Smooth muscle cell (in vitro differentiated cells): ENCODE measurements at regions not wholly inside any gene's neighbourhood (a gene's known extent, or its start where the extent isn't known, plus 50 kb on each side); places are given as distances from the start of the nearest gene placed in this dataset.

Source experiments
- DNase-seq: peaks from one replicate; lab custom pipeline; 2025; ENCODE audit not compliant: unreplicated experiment; lab: John Stamatoyannopoulos, UW
- H2AFZ ChIP-seq: fragments of 200-600 bp; sonication (generic); 2 replicates; pipeline ENCODE4 v1.6.0; 2016; ENCODE audit warnings: antibody characterized with exemption, low read depth, mild to moderate bottlenecking
- H3F3A ChIP-seq: fragments of 200-600 bp; sonication (generic); 2 replicates; pipeline ENCODE4 v1.6.0; 2017; ENCODE audit warnings: antibody characterized with exemption, low read depth
- H3K27ac ChIP-seq: fragments of 200-600 bp; sonication (generic); 2 replicates; pipeline ENCODE4 v1.5.1; 2016; ENCODE audit warnings: low read depth, mild to moderate bottlenecking
- H3K27me3 ChIP-seq: fragments of 200-600 bp; sonication (generic); 2 replicates; pipeline ENCODE4 v1.6.1; 2016; ENCODE audit warnings: low read depth, mild to moderate bottlenecking
- H3K36me3 ChIP-seq: fragments of 200-600 bp; sonication (generic); 2 replicates; pipeline ENCODE4 v1.5.1; 2016; ENCODE audit warnings: low read depth
- H3K4me1 ChIP-seq: fragments of 200-600 bp; sonication (generic); 2 replicates; pipeline ENCODE4 v1.5.1; 2016; ENCODE audit warnings: low read depth
- H3K4me2 ChIP-seq: fragments of 200-600 bp; sonication (generic); 2 replicates; pipeline ENCODE4 v1.6.0; 2016; ENCODE audit warnings: mild to moderate bottlenecking
- H3K4me3 ChIP-seq: fragments of 200-600 bp; sonication (generic); 2 replicates; pipeline ENCODE4 v1.5.1; 2016; ENCODE audit warnings: mild to moderate bottlenecking
- H3K79me2 ChIP-seq: fragments of 200-600 bp; sonication (generic); 2 replicates; pipeline ENCODE4 v1.6.0; 2016; ENCODE audit warnings: low read depth, mild to moderate bottlenecking
- H3K9ac ChIP-seq: fragments of 200-600 bp; sonication (generic); 2 replicates; pipeline ENCODE4 v1.6.0; 2016; ENCODE audit warnings: low read depth
- H3K9me3 ChIP-seq: fragments of 200-600 bp; sonication (generic); replicated peaks from 2 replicates; pipeline ENCODE4 v1.5.1; 2016; ENCODE audit warnings: low read depth
- H4K20me1 ChIP-seq: fragments of 200-600 bp; sonication (generic); 2 replicates; pipeline ENCODE4 v1.6.0; 2016; ENCODE audit warnings: low read depth
- CTCF ChIP-seq: fragments of 200-600 bp; sonication (generic); IDR thresholded peaks from 2 replicates; pipeline ENCODE4 v1.5.1; 2017; ENCODE audit warnings: borderline replicate concordance, mild to moderate bottlenecking, antibody characterized with exemption; ENCODE audit not compliant: insufficient read depth, poor library complexity, severe bottlenecking
- WGBS: methylation state at CpG from one replicate; pipeline ENCODE4 v1.1.7; 2016; ENCODE audit warnings: low lambda C conversion rate; 5-methylcytosine and 5-hydroxymethylcytosine counted together

GRCh38 chr6:23091795-23092194 lies 522.4 kb downstream of the HDGFL1 start:
- H3K9me3 ChIP-seq: no peaks in the 10 kb centered on the region
- 76% methylated on average over 3 of the region's 3 CpGs for WGBS
- H3K27me3 ChIP-seq: no peaks in the 10 kb centered on the region
- no peaks in the 10 kb centered on the region for H3K79me2 ChIP-seq
- no peaks in the 10 kb centered on the region for H3K36me3 ChIP-seq
- H3K27ac ChIP-seq: no peak overlapping the region
- H4K20me1 ChIP-seq: no peaks in the 10 kb centered on the region
- no peak overlapping the region for H3K4me3 ChIP-seq
- no peak overlapping the region for H3K9ac ChIP-seq
- no peak overlapping the region for H3K4me2 ChIP-seq
- no peak for TF ChIP-seq CTCF
- no peaks in the 10 kb centered on the region for H3F3A ChIP-seq
- DNase-seq: no peak
- no peak overlapping the region for H2AFZ ChIP-seq
- no peaks in the 10 kb centered on the region for H3K4me1 ChIP-seq

GRCh38 chr6:23096876-23097275 lies 527.5 kb downstream of the HDGFL1 start:
- H3K9me3 ChIP-seq: no peaks in the 10 kb centered on the region
- H3K4me2 ChIP-seq: no peak overlapping the region
- H3K27ac ChIP-seq: no peak overlapping the region
- H3K36me3 ChIP-seq: no peaks in the 10 kb centered on the region
- no peak for TF ChIP-seq CTCF
- H2AFZ ChIP-seq: no peak overlapping the region
- no peaks in the 10 kb centered on the region for H3K4me1 ChIP-seq
- H4K20me1 ChIP-seq: no peaks in the 10 kb centered on the region
- DNase-seq: no peak
- H3K4me3 ChIP-seq: no peak overlapping the region
- no peaks in the 10 kb centered on the region for H3K79me2 ChIP-seq
- WGBS: 93% methylated on average over 1 of the region's 1 CpG
- no peak overlapping the region for H3K9ac ChIP-seq
- H3F3A ChIP-seq: no peaks in the 10 kb centered on the region
- no peaks in the 10 kb centered on the region for H3K27me3 ChIP-seq

GRCh38 chr6:23097566-23097965 lies 528.2 kb downstream of the HDGFL1 start:
- Histone ChIP-seq H4K20me1 (no peaks in the 10 kb centered on the region), H3F3A (no peaks in the 10 kb centered on the region), H2AFZ (no peak overlapping the region)

More at GRCh38 chr6:23097566-23097965, 528.2 kb downstream of the HDGFL1 start:
- H3K4me2 ChIP-seq: no peak overlapping the region
- no peaks in the 10 kb centered on the region for H3K27me3 ChIP-seq
- H3K36me3 ChIP-seq: no peaks in the 10 kb centered on the region
- no peaks in the 10 kb centered on the region for H3K9me3 ChIP-seq
- no peak for DNase-seq
- no peak for TF ChIP-seq CTCF
- 91% methylated on average over 2 of the region's 2 CpGs for WGBS
- no peaks in the 10 kb centered on the region for H3K79me2 ChIP-seq
- H3K27ac ChIP-seq: no peak overlapping the region
- no peaks in the 10 kb centered on the region for H3K4me1 ChIP-seq
- no peak overlapping the region for H3K9ac ChIP-seq
- no peak overlapping the region for H3K4me3 ChIP-seq
